Stimulated activated CD4-positive, alpha-beta T cell treated with anti-CD3 and anti-CD28 coated beads, Interleukin-12 subunit alpha, Interleukin-12 subunit beta, amount 100 ng/mL, for 48 hours (primary cell): ENCODE measurements at regions not wholly inside any gene's neighbourhood (a gene's known extent, or its start where the extent isn't known, plus 50 kb on each side); places are given as distances from the start of the nearest gene placed in this dataset.

Experiments used
- DNase-seq, 3 donors: peaks; one replicate each; pipeline ENCODE4 v3.0.0-alpha.2; 2020; ENCODE audit warnings: low read depth in 2 of 3, low spot score in 1 of 3

- DNase-seq = no peak
These were observed 346.3 kb downstream of the SHANK2 start for GRCh38 chr11:70906101-70906500.

GRCh38 chr11:70908223-70908622 lies 344.2 kb downstream of the SHANK2 start:
- no peak for DNase-seq

DNA sequence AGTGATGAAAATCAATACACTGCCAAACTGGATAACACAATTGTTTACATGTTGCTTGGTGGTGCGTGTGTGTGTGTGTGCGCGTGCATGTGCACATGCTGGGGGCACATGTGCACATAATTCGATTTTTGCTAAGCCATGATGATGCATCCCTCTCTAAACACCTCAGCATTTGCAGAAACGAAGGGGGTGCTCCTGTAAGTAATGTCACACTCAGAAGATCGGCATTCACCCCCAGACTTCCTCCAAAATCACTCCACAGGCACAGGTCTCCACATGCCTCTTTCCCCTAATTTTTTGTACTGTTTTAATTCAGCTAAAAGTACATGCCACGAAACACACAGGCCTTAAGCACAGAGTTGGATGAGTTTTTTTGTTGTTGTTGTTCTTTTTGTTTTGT lies 341.5 kb downstream of the SHANK2 start:
- DNase-seq = no peak

GRCh38 chr11:70912226-70912840 lies 340.0 kb downstream of the SHANK2 start:
- DNase-seq = no peak

DNA sequence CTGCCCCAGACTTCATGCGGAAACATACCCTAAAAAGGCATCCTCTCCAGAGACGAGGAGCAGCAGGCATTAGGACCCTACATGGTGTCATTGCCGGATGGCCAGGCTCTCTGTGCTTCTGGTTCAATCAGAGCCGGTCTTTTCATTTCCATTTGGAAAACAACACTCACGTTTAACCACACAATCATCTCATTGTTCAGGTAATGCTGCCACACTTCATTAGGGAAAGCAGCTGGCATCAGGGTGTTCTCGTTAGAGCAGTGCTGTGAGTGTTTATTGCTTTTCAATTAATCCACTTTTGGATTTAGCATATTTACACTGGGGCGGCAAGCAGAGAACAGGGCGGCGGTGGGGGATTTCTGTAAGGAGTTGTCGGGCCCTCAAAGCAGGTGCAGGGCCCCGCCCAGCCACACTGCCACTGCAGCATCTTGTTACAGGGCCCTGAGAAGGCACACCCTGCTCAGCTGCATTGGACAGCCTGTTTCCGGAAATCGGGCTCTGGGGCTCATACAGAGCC lies 338.6 kb downstream of the SHANK2 start:
- DNase-seq = no peak

DNA sequence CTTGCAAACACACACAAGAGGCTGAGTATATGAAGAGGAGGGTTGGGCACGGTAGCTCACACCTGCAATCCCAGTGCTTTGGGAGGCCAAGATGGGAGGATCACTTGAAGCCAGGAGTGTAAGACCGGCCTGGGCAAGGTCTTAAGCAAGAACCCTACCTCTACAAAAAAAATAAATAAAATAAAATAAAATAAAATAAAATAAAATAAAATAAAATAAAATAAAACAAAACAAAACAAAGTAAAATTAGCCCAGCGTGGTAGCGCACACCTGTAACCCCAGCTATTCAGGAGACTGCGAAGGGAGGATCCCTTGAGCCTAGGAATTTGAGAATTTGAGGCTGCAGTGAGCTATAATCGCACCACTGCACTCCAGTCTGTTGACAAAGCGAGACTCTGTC lies 337.9 kb downstream of the SHANK2 start:
- no peak for DNase-seq

GRCh38 chr11:70915158-70915985 lies 337.0 kb downstream of the SHANK2 start:
- DNase-seq = no peak

GRCh38 chr11:70916351-70916750 lies 336.0 kb downstream of the SHANK2 start:
- DNase-seq = no peak

DNA sequence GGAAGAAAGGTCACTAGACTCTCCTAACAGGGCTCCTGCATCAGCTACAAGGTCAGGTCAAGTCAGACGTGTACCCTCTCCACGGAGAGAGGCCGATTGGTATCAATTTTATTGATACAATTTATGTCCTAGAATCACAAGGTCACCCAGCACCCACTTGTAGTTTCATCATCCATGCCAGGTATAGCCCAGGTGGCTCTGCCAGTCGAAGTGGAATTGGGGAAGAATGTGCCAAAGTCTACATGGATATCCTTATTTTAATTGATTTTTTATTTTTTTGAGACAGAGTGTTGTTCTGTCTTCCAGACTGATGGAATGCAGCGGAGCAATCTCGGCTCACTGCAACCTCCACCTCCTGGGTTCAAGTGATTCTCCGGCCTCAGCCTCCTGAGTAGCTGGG lies 334.1 kb downstream of the SHANK2 start:
- no peak for DNase-seq

DNA sequence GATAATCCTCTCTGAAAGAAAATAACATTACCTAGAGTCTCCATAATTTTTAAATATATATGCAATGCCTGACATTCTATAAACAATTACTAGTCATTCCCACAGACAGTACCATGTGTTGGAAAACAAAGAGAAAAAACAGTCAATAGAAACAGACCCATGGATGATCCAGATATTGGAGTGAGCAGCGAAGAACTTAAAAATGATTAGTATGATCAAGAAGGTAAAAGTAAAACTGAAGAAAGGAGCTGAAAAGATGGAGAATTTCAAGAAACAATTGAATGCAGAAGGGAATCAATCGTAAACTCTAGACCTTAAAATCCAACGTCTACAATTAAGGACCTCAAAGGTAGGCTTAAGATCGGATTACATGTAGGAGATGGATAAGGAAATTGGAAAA lies 330.6 kb downstream of the SHANK2 start:
- DNase-seq = no peak

GRCh38 chr11:70924108-70924507 lies 328.3 kb downstream of the SHANK2 start:
- DNase-seq = no peak

DNA sequence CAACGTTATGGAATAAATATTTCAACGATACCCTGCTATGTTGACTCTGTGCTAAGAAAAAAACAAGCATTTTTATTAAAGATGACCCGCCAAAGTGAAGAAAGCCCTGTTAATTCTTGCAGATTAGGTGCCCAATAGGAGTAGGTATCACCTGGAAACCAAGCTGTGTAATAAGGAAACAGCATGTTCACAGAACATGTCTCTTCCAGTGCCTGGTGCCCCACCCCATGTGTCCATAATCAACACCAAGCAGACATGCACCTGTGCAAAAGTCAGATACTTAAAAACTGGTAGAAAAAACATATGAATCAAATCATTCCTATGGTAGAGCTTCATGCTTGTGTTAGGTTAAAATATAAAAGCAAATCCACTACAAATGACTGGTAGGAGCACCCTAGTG lies 327.1 kb downstream of the SHANK2 start:
- DNase-seq = no peak

DNA sequence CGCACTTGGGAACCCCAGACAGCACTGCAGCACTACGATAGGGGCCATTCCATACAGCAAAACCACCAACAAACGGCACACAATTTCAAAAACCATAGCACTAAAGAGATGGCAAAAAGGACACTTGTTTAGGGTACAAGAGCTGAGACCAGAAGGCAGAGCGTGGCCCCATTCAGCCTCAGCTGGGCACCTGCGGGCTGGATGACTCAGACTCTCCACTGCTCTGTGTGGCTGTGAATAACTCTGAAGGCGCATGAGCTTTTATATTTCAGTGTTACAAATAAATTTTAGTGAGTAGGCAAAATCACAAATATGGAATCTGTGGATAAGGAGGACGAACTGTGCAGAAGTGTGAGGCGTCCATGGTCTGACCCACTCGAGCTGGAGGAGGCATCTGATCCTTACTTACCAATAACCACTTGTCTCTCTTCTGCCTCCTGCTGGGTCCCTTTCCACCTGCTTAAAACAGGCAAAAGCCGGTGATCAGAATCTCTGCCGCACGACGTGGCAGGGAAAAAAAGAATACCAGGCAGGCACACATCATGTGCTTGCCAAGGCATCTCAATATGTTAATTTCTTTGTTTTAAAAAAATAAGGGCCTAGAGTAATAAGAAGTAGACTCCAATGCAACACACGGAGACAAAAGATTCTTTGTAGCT lies 325.7 kb downstream of the SHANK2 start:
- no peak for DNase-seq

- no peak for DNase-seq
These were observed 323.4 kb downstream of the SHANK2 start for GRCh38 chr11:70928854-70929598.

GRCh38 chr11:70930215-70930614 lies 322.2 kb downstream of the SHANK2 start:
- DNase-seq = no peak

GRCh38 chr11:70931430-70931829 lies 320.9 kb downstream of the SHANK2 start:
- no peak for DNase-seq

DNA sequence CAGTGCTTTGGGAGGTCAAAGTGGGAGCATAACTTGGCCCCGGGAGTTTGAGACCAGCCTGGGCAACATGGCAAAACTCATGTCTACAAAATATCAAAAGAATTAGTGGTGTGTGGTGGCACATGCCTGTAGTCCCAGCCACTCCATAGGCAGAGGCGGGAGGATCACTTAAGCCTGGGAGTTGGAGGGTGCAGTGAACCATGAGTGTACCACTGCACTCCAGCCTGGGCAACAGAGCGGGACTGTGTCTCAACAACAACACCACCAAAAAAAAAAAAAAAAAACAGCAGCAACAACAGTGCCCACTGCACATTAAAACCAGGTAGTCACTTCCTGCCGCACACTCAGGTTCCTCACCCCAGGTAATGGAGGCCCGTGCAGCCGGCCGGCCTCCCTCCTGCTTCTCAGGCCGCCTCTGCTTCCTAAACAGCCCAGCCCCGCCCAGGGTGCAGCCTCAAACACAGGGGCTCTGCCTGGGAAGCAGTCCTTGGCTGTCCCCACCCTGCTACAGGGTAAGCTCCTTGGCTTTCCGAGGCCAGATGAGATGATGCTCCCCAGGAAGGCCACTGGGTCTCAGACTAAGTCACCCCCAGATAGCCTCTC lies 318.3 kb downstream of the SHANK2 start:
- DNase-seq = no peak

- no peak for DNase-seq
These were observed 317.2 kb downstream of the SHANK2 start for GRCh38 chr11:70935006-70935768.

DNA sequence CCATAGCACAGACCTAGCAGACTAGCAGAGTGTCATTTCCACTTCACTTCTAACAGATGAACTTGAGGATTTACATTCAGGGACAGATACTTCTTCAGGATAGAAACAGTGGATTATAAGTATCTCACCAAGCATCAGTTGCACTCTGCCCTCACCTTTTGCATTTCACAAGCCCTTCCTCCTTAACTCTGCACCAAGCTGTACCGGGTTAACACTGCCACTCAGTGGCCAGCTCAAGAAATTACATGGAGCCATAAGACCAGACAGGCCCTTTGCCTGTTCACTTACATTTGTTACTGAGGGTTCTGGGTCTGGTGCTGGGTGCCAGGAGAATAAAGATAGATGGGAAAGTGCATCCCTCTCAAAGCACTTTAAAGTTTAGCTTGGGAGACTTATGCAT lies 309.8 kb downstream of the SHANK2 start:
- DNase-seq = peak in 1 of 3 donors; percentile 3

GRCh38 chr11:70944141-70944540 lies 308.2 kb downstream of the SHANK2 start:
- DNase-seq = no peak
